ENCODE measurements at regions not wholly inside any gene's neighbourhood (a gene's known extent, or its start where the extent isn't known, plus 50 kb on each side); places are given as distances from the start of the nearest gene placed in this dataset.
A peak's percentile ranks its signal among the peaks of the same experiment; 100 is the strongest.

DNA sequence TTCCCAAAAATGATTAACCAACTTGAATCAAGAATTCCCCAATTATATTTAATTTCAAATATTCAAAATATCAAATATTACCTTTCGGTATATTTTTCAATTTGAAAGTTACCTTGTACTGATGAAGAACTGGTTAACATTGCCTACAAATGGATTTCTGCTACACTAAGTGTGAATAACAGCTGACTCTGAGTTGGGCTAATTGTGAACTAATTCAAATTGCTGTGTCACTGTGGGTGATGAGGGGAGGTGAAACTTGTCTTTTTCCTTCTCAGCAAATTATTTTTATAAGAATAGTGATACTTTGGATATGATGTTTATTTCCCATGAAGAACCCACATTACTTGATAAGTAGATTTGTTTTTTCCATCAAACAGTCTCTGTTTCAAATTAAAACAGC is 103.4 kb upstream of the RPS23 start:
- Histone ChIP-seq H3K9ac (replicated peaks in 1 of 4; ENCODE audit: extremely low read depth in 1 of 4, low read depth in 3 of 4, low read length in 3 of 4) (no peak overlapping the region), H3K14ac (ENCODE audit: insufficient read length) (no peak overlapping the region), H3K18ac (ENCODE audit: extremely low read depth, low read length) (no peak overlapping the region), H3K27ac (ENCODE audit: low read depth, low read length) (no peak overlapping the region), H3K36me3 (ENCODE audit: control insufficient read depth in 2 of 4, insufficient read depth in 4 of 4, low read length in 3 of 4) (no peaks in the 10 kb centered on the region; a peak in 1 of 8 replicates), H2BK15ac (ENCODE audit: low read length) (no peak overlapping the region), H2AK5ac (ENCODE audit: low read depth, low read length) (no peak overlapping the region), H3K23ac (ENCODE audit: insufficient read length) (no peak overlapping the region), H3K79me1 (ENCODE audit: low read depth, low read length) (no peaks in the 10 kb centered on the region), H2AFZ (ENCODE audit: low read length) (no peak overlapping the region), H2BK20ac (ENCODE audit: low read length) (no peak overlapping the region), H3K27me3 (replicated peaks in 1 of 4; ENCODE audit: control insufficient read depth in 3 of 4, extremely low read depth in 1 of 4, insufficient read depth in 3 of 4, low read length in 3 of 4) (no peaks in the 10 kb centered on the region), H2BK5ac (ENCODE audit: low read depth, low read length) (no peak overlapping the region), H4K8ac (ENCODE audit: extremely low read depth, insufficient read depth, low read length) (no peak overlapping the region), H3K9me3 (ENCODE audit: insufficient read depth in 2 of 2, low read depth in 1 of 2, low read length in 1 of 2) (peaks cover 6 to 17% of the 10 kb centered on the region in 2 experiments; a peak in 2 of 4 replicates), H4K20me1 (replicated peaks in 1 of 2; ENCODE audit: control insufficient read depth in 1 of 2, insufficient read depth in 2 of 2, low read length in 2 of 2) (no peaks in the 10 kb centered on the region), H3K23me2 (ENCODE audit: low read depth, low read length) (no peaks in the 10 kb centered on the region), H3K56ac (replicated peaks; ENCODE audit: insufficient read length, low read depth, low read length) (no peak overlapping the region), H3K79me2 (ENCODE audit: control insufficient read depth in 1 of 2, insufficient read depth in 2 of 2, low read length in 2 of 2) (no peaks in the 10 kb centered on the region), H4K91ac (replicated peaks; ENCODE audit: insufficient read length, low read length) (no peak overlapping the region), H2BK12ac (ENCODE audit: low read depth, low read length) (no peak overlapping the region), H3K4me3 (ENCODE audit: extremely low read depth in 1 of 4, insufficient read depth in 2 of 4, low read depth in 3 of 4, low read length in 4 of 4) (no peak overlapping the region), H2BK120ac (replicated peaks; ENCODE audit: low read depth, low read length) (no peak overlapping the region), H3K4me2 (ENCODE audit: insufficient read depth in 1 of 2, low read depth in 2 of 2, low read length in 2 of 2) (no peak overlapping the region), H3K4me1 (replicated peaks in 1 of 4; ENCODE audit: control insufficient read depth in 3 of 4, insufficient read depth in 4 of 4, low read length in 3 of 4) (no peaks in the 10 kb centered on the region; a peak in 1 of 7 replicates), H4K5ac (ENCODE audit: insufficient read length, low read depth, low read length) (no peak overlapping the region), H3K4ac (replicated peaks; ENCODE audit: insufficient read length, low read depth, low read length) (no peak overlapping the region)
- FAIRE-seq (no peak), DNase-seq (ENCODE audit: low read depth in 1 of 2, low spot score in 2 of 2) (no peak)
- 90 to 100% methylated on average over 1 of the region's 1 CpG for WGBS, 2 experiments (ENCODE audit: extremely low coverage in 1 of 2, insufficient coverage in 1 of 2, insufficient read length in 1 of 2, insufficient replicate concordance in 2 of 2, low coverage in 1 of 2, low lambda C conversion rate in 2 of 2, missing lambda C conversion rate in 1 of 2)
- POLR2A ChIA-PET (ENCODE audit: partially characterized antibody): no interaction called here
- TF ChIP-seq EGR1 (IDR thresholded peaks at IDR 0.05; ENCODE audit: borderline replicate concordance, low read depth, low read length): no peak
- no peak for TF ChIP-seq NRF1 (IDR thresholded peaks at IDR 0.05; ENCODE audit: low read depth, low read length)
- peak; percentile 66 for TF ChIP-seq BACH1 (IDR thresholded peaks at IDR 0.05; ENCODE audit: low read length)
- TF ChIP-seq MAFK (IDR thresholded peaks at IDR 0.05; ENCODE audit: low read depth, low read length): 0 out of 2 replicates have a peak, but pooled peaks have one; percentile 24
- CTCF ChIA-PET (ENCODE audit: partially characterized antibody): interaction anchor here (1.1 kb wide), 1 partner anchor 35 kb away, joined by 3 read pairs; no protein-coding TSS in a partner anchor

Data from H1 (cell line).